Keratinocyte (primary cell): ENCODE measurements at regions not wholly inside any gene's neighbourhood (a gene's known extent, or its start where the extent isn't known, plus 50 kb on each side); places are given as distances from the start of the nearest gene placed in this dataset.

Experiments
- DNase-seq: peaks from one replicate; pipeline ENCODE4 v3.0.0-alpha.2; 2011; ENCODE audit warnings: low read depth, missing footprints, low spot score
- FAIRE-seq: peaks from 2 replicates; lab custom pipeline; 2011; peaks lifted over from hg19 to GRCh38; lab: Jason Lieb, UNC
- H2AFZ ChIP-seq: 2 replicates; pipeline ENCODE4 v1.6.0; 2012; ENCODE audit warnings: low read length, control low read depth, inconsistent platforms; ENCODE audit not compliant: control insufficient read depth
- H3K27ac ChIP-seq: 2 replicates; pipeline ENCODE4 v1.5.1; 2011; ENCODE audit warnings: low read length; ENCODE audit not compliant: control insufficient read depth, insufficient read depth
- H3K27me3 ChIP-seq: 3 replicates; pipeline ENCODE4 v1.6.0; 2011; ENCODE audit warnings: low read length; ENCODE audit not compliant: control insufficient read depth, insufficient read depth; ENCODE audit errors: extremely low read depth
- H3K36me3 ChIP-seq, 2 experiments: 2 replicates in 1 of 2; 3 replicates in 1 of 2; pipeline ENCODE4 v1.5.1; 2011; ENCODE audit warnings: low read length in 2 of 2, mild to moderate bottlenecking in 1 of 2; ENCODE audit not compliant: control insufficient read depth in 2 of 2, insufficient read depth in 2 of 2; ENCODE audit errors: extremely low read depth in 1 of 2
- H3K4me1 ChIP-seq: 3 replicates; pipeline ENCODE4 v1.5.1; 2011; ENCODE audit warnings: low read length; ENCODE audit not compliant: control insufficient read depth, insufficient read depth; ENCODE audit errors: extremely low read depth
- H3K4me2 ChIP-seq: 3 replicates; pipeline ENCODE4 v1.6.0; 2011; ENCODE audit warnings: low read depth, low read length; ENCODE audit not compliant: control insufficient read depth, insufficient read depth; ENCODE audit errors: extremely low read depth
- H3K4me3 ChIP-seq, 3 experiments: fragments of 200-600 bp in 1 of 3; sonication (generic) in 1 of 3; 2 replicates in 2 of 3; 3 replicates in 1 of 3; pipeline ENCODE4 v1.5.1; 2011 to 2016; ENCODE audit warnings: low read length in 3 of 3, mild to moderate bottlenecking in 3 of 3, control low read depth in 2 of 3, inconsistent platforms in 1 of 3, low read depth in 1 of 3, mixed read lengths in 1 of 3, mixed run types in 1 of 3, moderate library complexity in 1 of 3; ENCODE audit not compliant: control insufficient read depth in 2 of 3, insufficient read depth in 2 of 3; ENCODE audit errors: extremely low read depth in 1 of 3
- H3K79me2 ChIP-seq: 2 replicates; pipeline ENCODE4 v1.6.0; 2012; ENCODE audit warnings: low read length; ENCODE audit not compliant: control insufficient read depth, insufficient read depth
- H3K9ac ChIP-seq: 3 replicates; pipeline ENCODE4 v1.6.0; 2011; ENCODE audit warnings: low read length; ENCODE audit not compliant: control insufficient read depth, insufficient read depth; ENCODE audit errors: extremely low read depth
- H3K9me1 ChIP-seq: 3 replicates; pipeline ENCODE4 v1.6.0; 2011; ENCODE audit warnings: low read length; ENCODE audit not compliant: control insufficient read depth, insufficient read depth; ENCODE audit errors: extremely low read depth
- H3K9me3 ChIP-seq: 2 replicates; pipeline ENCODE4 v1.5.1; 2012; ENCODE audit warnings: low read depth, low read length; ENCODE audit not compliant: control insufficient read depth
- H4K20me1 ChIP-seq: 3 replicates; pipeline ENCODE4 v1.6.0; 2011; ENCODE audit warnings: low read length; ENCODE audit not compliant: control insufficient read depth, insufficient read depth; ENCODE audit errors: extremely low read depth
- EZH2 ChIP-seq: IDR thresholded peaks from one replicate; pipeline ENCODE4 v1.6.1; 2012; ENCODE audit warnings: inconsistent platforms, mild to moderate bottlenecking, low read length, moderate library complexity
- dilution Hi-C: fragments of 300-500 bp; cut with MboI; formaldehyde crosslinking; loops from one replicate; pipeline ENCODE4 v1.7.0; 2020; ENCODE audit warnings: low sequenced_read_pairs; ENCODE audit not compliant: extremely low pct_ligation_motif_present
- TF ChIP-seq, protein P1 (sequence below), 3 experiments: IDR thresholded peaks in 1 of 3; conservative IDR thresholded peaks in 1 of 3; optimal IDR thresholded peaks in 1 of 3; 2 replicates in 2 of 3; 3 replicates in 1 of 3; pipeline versions ENCODE3 to v1.5.1; 2011; ENCODE audit warnings: low read length in 3 of 3, mild to moderate bottlenecking in 3 of 3, moderate library complexity in 2 of 3, control low read depth in 1 of 3, inconsistent platforms in 1 of 3; ENCODE audit not compliant: insufficient read depth in 2 of 3; ENCODE audit errors: extremely low read depth in 1 of 3

DNA sequence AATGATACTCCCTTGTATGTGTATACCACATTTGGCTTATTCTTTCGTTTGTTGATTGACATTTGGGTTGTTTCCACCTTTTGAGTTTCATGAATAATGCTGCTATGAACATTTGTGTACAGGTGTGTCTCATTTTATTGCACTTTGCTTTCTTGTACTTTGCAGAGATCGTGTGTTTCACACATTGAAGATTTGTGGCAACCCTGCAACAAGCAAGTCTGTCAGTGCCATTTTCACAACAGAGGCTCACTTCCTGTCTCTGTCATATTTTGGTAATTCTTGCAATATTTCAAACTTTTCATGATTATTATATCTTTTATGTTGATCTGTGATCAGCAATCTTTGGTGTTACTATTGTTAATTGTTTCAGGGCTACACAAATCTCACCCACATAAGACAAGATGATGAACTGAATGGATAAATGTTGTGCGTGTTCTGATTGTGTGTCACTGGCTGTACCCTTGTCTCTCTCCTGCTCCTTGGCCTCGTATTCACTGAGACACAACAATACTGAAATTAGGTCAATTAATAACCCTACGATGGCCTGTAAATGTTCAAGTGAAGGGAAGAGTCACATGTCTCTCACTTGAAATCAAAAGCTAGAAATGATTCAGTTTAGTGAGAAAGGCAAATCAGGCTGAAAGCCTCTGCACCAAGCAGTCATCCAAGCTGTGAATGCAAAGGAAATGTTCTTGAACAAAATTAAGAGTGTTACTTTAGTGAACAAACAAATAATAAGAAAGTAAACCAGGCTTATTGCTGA lies 133.6 kb upstream of the JCAD start:
- Histone ChIP-seq H3K27ac (no peak overlapping the region), H3K79me2 (no peaks in the 10 kb centered on the region), H3K4me1 (no peaks in the 10 kb centered on the region), H3K4me2 (no peak overlapping the region), H3K36me3 (no peaks in the 10 kb centered on the region), H3K27me3 (peaks cover 5% of the 10 kb centered on the region), H2AFZ (no peak overlapping the region), H3K9ac (no peak overlapping the region), H3K4me3 (no peak overlapping the region), H3K9me3 (no peaks in the 10 kb centered on the region), H3K9me1 (no peaks in the 10 kb centered on the region), H4K20me1 (no peaks in the 10 kb centered on the region)
- dilution Hi-C loops = no loop called here
- no peak for FAIRE-seq
- DNase-seq = no peak
- TF ChIP-seq EZH2 = no peak
- TF ChIP-seq, protein P1, sequence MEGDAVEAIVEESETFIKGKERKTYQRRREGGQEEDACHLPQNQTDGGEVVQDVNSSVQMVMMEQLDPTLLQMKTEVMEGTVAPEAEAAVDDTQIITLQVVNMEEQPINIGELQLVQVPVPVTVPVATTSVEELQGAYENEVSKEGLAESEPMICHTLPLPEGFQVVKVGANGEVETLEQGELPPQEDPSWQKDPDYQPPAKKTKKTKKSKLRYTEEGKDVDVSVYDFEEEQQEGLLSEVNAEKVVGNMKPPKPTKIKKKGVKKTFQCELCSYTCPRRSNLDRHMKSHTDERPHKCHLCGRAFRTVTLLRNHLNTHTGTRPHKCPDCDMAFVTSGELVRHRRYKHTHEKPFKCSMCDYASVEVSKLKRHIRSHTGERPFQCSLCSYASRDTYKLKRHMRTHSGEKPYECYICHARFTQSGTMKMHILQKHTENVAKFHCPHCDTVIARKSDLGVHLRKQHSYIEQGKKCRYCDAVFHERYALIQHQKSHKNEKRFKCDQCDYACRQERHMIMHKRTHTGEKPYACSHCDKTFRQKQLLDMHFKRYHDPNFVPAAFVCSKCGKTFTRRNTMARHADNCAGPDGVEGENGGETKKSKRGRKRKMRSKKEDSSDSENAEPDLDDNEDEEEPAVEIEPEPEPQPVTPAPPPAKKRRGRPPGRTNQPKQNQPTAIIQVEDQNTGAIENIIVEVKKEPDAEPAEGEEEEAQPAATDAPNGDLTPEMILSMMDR (optimal IDR thresholded peaks at IDR 0.05 in 1 of 3, IDR thresholded peaks at IDR 0.05 in 1 of 3, conservative IDR thresholded peaks at IDR 0.05 in 1 of 3; ENCODE audit: extremely low read depth in 1 of 3, insufficient read depth in 2 of 3, low read length in 3 of 3) = no peak

DNA sequence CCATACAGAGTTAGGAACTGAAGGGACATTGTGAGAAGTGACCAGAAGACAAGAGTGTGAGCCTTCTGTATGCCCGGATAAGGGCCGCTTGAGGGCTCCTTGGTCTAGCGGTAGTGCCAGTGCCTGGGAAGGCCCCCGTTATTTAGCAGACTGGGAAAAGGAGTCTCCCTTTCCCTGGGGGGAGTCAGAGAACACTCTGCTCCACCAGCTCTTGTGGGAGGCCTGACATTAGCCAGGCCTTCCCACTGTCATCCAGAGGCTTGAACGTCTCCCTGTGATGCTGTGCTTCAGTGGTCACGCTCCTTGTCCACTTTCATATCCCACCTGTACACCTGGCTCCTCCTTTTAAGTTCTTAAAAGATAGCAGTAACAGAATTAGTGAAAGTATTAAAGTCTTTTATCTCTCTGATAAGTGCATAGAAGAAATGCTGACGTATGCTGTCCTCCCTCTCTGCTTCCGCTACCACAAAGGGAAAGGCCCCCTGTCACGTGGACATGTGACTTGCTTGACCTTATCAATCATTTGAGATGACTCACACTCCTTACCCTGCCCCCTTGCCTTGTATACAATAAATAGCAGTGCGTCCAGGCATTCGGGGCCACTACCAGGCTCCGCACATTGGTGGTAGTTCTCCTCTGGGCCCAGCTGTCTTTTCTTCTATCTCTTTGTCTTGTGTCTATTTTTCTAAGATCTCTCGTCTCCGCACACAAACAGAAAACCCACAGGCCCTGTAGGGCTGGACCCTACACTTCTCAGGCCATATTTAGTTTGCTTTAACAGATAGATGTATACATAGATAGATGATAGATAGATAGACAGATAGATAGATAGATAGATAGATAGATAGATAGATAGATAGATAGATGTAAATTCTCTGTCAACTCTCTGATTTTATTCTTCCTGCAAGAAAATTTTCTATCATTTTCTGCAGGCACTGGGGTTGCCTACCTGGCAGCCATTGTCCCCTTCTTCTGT lies 131.5 kb upstream of the JCAD start:
- Histone ChIP-seq H3K9me1 (no peaks in the 10 kb centered on the region), H3K27me3 (peaks cover 13% of the 10 kb centered on the region), H3K36me3 (no peaks in the 10 kb centered on the region), H3K4me2 (no peak overlapping the region), H3K79me2 (no peaks in the 10 kb centered on the region), H3K4me1 (peaks cover under 1% of the 10 kb centered on the region), H3K4me3 (no peak overlapping the region), H3K27ac (no peak overlapping the region), H3K9me3 (no peaks in the 10 kb centered on the region), H4K20me1 (no peaks in the 10 kb centered on the region), H2AFZ (no peak overlapping the region), H3K9ac (no peak overlapping the region)
- DNase-seq = no peak
- TF ChIP-seq, protein P1 (optimal IDR thresholded peaks at IDR 0.05 in 1 of 3, IDR thresholded peaks at IDR 0.05 in 1 of 3, conservative IDR thresholded peaks at IDR 0.05 in 1 of 3; ENCODE audit: extremely low read depth in 1 of 3, insufficient read depth in 2 of 3, low read length in 3 of 3) = no peak
- TF ChIP-seq EZH2 = no peak
- no peak for FAIRE-seq
- dilution Hi-C loops = no loop called here
